ENCODE measurements at regions not wholly inside any gene's neighbourhood (a gene's known extent, or its start where the extent isn't known, plus 50 kb on each side); places are given as distances from the start of the nearest gene placed in this dataset.
"Not testable (repeated sequence)": the region's sequence is repeated elsewhere in the genome, so short reads cannot be mapped to it uniquely, and the experiment has no call there.

DNA sequence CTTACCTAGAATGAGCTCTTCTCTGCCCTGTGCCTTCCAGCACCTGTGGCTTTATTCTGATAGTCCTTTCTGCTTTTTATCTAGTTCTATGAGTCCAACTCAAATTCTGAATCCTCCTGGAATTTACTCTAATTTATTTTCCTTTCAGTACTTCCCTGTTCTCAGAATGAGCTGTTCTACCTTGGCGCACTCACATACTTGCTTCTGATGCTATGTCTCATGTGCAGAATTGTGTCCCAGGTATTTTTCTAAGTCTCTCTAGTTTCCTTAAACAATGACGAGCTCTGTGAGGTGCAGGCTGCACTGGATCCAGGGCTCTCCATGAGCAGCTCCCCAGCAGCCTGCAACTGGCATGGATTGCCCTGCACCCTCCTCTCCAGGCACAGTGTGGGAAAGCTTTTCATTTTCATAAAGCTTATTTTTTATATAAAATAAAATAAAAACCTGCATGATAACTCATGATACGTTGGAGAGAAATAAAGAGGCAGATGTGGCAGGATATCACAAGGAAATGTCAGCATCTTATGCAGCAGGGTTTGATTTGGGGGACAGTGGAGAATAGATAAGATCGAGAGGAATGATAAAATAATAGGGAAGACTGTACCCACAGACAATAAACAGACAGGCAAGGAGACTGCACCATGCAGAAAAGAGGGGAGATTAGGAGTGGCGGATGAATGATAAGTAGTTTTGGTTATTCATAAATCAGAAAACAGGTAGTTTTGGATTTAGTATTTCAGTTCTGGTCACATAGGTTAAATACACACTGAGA lies 258.2 kb upstream of the POM121L12 start:
- no peak for DNase-seq

DNA sequence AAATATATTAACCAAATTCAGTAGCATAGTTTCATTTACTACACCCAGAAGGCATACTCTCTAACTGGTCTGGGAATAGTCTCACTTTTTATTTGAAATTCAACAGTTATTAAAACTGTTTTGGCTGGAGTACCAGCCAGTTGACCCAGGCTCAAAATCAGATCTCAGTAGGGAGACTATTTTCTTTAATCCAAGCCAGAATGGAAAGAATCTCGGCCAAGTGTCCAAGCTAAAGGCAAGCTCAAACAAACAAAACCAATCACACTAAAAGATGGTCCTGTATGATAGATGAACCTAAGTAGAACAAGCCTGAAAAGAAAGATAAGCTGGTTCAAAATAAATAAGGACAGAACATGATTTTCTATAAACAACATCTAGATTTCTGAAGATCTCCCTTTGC lies 259.6 kb upstream of the POM121L12 start:
- no peak for DNase-seq

DNA sequence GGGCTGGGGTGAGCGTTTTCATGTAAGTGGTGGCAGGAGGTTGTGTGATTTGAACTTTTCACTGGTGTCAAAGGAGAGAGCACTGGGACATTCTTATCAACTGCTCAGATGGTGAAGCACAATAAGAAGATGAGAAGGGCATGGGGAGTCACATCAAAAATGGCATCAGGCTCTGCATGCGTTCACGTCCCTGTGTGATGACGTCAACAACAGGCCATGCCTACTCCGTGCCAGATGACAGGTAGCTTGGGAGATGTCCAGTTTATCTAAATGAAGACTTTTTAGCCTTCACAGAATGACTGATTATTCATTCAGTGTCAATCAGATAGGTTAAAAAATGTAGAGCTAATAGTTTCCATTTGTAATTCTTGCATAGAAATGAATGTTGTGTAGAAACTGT lies 264.3 kb upstream of the POM121L12 start:
- no peak for DNase-seq

DNA sequence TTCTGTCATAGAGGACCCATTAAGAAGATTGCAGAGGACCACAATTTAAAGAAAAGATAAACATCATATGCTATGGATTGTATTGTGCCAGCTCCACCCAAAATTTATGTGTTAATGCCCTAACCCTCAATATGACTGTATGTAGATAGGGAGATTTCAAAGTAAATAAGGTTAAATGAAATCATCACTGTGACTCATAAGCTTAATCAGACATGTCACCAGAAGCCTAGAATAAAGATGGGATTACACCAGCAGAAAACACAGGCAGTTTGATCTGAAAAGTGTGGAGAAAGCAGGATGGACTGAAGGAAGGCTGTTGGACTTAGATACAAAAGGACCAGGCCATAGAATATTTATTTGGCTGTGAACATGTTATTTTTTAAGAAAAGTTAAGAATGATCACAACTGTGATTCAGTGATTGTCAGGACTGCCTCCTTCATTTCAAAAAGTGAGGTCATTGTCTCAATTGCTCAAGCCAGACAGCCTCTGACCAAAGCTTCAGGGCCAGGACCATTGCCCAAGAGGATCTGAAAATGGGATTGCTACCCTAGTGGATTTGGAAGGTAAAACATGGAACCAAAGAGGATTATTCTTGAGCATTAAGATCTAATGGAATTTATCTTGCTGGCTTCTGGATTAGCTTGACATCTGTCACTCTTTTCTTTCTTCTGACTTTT lies 270.8 kb upstream of the POM121L12 start:
- no peak for DNase-seq

DNA sequence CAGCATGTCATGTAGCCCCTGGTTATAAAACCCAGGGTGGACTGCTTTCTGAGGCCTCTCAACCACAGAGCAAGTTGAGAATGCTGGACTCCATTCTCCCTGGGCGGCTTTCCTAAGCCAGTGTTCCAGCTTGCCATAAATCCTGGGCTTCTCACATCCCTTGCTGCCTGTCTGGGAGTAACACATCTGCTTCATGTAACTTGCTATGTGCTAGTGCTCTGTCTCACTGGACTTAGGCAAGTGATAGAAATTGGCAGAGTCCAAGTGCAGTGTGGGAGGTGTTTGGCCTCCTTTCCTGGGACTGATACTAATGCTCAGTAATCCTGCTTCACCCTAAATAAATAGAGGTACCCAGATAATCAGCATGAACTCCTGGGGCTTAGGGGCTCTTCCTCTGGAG lies 277.1 kb upstream of the POM121L12 start:
- DNase-seq, result no peak

DNA sequence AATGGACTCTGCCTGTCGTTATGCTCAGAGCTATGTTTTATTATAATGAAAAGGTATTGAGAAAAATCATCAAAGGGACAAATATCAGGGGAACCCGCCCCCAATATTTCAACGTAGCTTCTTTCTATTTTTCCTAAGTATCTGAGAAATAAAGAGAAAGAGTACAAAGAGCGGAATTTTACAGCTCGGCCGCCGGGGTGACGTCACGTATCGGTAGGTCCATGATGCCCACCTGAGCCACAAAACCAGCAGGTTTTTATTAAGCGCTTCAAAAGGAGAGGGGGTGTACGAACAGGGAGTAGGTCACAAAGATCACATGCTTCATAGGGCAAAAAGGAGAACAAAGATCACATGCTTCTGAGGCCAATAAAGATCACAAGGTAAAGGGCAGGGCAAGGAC lies 281.6 kb upstream of the POM121L12 start:
- DNase-seq, result no peak

DNA sequence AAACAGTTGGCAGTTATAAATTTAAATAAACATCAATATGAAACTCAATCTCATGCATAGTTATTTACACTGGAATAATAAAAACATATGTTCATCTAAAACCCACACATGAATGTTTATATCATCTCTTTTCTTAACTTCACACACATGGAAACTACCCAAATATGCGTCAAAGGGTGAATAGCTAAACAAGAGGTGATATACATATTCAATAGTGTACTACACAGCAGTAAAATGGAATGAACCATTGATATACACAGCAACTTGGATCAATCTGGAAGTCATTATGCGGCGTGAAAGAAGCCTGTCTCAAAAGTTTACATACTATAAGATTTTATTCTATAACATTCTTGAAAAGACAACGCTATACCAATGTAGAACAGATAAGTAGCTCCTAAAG lies 282.5 kb upstream of the POM121L12 start:
- no peak for DNase-seq

DNA sequence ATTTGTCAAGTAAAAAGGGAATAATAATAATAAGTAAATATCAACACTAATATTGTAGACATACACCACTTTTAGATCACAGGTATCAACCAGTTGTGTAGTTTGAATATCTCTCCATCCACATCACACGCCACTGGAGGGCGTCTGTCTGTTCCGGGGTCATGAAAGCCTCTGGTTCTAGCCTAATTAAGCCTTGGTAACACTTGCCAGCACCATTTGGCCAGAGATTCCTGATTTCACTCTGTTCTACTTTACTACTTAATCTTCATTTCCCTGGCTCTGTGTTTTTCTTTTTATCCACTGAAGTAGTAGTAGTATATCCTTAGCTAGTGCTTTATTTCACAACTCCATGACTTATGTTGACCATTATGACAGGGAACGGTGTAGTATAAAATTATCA lies 285.6 kb upstream of the POM121L12 start:
- DNase-seq, result no peak

DNA sequence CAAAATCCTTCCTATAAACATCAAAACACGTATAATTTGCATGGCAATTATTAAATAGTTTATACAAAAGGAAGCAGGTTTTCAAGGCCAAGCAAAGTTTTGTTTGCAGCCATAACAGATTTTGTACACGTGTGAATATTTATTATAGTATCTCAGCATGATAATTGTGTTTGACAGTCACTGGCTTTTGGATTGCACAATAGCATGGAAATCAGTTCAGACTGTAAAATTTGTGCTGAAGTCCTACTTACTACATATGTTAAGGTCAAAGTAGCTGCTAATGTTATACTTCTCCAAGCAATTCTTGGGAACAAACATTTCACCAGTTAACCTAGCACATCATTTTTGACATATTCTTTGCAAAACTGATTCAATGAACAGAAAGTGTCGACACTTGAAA lies 287.6 kb upstream of the POM121L12 start:
- no peak for DNase-seq

DNA sequence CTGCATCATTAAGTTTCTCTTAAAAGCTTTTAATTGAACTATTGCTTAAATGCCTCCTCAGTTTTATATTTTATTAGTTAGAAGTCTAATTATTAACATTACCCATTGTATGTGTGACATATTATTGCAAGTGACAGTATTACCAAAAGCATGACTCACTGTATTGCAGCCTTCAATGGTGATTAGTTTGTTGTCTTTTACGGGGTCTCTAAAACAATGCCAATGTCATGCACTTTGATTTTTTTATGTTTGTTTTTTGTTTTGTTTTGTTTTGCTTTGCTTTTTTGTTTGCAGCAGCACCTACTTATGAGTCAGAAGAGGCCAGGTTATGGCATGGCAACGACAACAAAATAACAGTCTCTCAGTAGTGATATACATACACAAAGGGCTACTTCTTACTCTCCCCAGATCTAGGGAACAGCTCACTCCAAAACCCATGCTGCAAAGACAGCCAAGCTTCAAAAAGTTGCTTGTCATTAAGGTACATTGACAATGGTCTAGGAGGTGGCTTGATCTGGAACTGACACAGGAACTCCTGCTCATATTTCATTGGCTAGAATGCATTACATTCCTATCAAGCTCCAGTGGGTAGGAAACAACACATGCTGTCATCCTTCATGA lies 293.7 kb upstream of the POM121L12 start:
- DNase-seq, result no peak

DNA sequence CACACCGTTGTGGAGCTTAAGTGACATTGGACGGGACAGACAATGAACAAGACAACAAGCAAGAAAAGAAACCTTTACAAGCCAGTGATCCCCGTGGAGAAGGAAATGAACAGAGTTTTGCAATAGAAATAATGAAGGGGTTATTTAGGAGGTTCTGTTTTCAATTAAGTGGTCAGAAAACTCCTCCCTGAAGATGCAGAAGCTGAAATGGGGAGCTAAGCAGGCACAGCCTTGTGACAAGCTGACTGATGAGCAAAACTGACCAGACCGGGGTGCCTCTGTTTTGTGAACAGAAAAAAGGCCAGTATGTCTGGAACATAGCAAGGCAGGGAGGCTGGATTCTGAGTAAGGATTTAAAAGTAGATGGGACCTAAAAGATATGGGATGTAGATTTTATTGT lies 299.8 kb upstream of the POM121L12 start:
- DNase-seq, result no peak

DNA sequence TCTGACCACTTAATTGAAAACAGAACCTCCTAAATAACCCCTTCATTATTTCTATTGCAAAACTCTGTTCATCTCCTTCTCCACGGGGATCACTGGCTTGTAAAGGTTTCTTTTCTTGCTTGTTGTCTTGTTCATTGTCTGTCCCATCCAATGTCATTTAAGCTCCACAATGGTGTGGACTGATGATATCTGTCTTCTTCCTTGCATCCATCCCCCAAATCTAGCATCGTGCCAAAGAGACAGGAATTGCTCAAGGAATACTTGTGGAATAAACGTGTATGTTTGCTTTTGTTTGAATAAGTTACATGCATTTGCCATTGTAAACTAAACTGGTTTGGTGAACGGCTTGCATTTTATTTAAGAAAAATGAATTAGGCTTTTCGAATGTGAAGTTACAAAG lies 306.8 kb upstream of the POM121L12 start:
- DNase-seq, result not testable (repeated sequence)

DNA sequence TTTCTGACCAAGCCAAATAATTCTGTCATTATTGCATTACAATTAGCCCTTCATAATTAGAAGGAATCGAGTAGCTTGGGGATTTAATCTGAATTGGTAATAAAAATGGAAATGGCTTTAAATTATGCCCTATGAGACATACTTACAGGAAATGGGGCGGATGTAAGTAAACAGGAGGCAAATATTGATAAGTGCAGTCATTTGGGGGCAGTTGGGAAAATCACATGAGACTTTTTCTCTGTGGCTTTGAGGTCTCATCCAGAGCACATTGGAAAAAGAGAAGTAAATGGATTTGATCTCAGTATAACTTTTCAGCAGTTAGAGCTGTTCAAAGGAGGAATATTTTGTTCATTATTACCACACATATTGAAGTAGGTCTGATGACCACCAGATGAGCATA lies 307.8 kb upstream of the POM121L12 start:
- no peak for DNase-seq

DNA sequence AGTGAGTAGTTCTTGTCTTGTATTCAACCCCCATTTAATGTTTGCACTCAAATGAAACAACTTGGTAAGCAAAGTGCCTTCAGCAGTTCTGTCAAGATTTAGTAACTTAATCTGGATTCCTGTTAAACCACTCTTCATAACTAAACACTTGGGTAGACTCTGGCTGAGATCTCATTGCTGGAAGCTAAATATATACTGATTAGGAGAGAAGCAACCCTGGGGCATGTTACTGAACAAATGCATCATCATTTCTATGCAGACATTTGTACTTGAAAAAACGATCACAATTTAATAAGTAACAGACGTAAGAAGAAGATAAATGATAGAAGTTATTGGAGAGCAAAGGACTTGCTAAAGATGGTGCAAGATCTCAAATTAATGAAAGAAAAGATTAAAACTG lies 308.4 kb upstream of the POM121L12 start:
- no peak for DNase-seq

DNA sequence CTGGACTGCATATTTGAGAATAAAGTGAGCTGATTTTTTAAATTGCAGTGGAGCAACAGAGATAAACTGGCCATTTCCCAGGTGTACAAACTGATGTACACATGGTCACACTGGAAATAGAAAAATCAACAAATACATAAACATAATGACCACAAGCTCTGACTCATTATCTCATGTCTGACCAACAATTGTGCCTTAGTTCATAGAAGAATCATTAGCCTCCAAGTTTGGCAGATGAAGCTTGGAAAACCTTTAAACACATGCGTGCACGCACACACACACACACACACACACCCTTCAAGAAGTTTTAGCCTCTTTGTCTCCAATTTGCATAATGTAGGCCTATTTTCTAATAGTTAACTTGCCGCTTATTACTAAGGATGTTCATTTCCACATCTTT lies 308.9 kb upstream of the POM121L12 start:
- no peak for DNase-seq

DNA sequence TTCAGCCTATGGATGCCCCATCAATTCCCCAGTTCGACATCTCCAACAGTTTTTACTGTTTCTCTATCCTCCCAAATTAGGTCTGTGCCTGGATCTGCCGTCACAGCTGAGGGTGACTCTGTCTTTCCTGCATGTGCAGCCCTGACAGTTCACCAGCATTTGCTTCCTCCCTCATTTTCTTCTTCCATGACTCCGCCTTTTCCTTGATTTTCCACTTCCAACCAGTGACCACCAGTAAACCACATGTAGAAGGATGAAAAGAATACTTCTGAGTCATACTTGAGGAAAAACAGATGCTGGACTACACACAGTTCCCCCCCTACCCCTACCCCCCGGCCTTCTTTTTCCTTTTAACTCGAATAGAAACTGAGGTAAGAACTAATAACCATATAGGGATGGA lies 311.8 kb upstream of the POM121L12 start:
- no peak for DNase-seq

DNA sequence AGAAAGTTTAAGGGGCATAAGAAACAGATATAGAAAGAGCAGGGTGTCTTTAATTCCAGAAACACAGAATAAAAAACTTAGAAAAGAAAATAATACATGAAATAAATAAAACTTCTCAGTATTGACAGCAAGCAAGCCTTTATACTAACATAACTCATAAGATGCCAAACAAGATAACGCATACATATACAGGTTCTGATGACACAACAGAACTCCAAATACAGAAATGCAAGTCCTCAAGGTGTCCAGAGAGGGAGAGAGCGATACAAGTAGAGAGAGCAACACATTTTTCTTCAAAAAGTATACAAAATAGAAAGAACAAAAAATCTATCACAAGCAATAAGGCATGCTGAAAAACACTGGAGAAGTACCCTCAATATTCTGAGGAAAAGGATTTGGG lies 314.6 kb upstream of the POM121L12 start:
- DNase-seq, result no peak

DNA sequence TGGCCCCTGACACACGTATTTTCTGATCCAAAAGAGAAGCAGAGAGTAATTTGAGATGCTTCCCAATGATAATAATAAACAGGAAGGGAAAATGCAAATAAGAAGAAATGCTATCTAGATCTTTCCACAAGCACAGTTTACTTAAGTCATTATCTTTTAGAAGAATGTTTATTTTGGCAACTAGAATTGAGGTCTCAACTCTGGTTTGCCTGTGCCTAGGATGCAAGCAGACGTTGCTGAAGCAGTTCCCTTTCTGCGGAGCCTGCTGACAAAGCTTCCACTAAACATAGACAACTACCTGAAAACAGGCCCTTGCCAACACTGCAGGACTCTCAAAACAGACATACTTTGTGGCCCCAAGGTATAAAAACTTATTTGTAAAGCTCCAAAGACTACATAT lies 315.8 kb upstream of the POM121L12 start:
- DNase-seq, result no peak

DNA sequence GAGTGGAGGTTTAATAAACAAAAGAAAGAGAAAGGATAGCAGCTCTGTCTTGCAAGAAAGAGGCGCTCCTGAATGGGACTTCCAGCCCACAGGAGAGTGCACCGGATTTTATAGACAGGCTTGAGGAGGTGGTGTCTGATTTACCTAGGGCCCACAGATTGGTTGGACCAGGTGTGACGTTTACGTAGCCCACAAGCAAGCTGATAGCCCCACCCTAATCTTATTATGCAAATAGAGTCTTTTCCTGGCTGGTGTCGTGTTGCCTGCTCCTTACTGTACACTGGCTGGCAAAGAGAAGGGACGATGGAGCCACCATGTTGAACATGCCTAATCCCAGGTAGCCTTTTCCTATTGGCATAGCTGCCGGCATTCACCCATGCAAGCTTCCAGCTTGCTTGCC lies 319.7 kb upstream of the POM121L12 start:
- peak; percentile 19 for DNase-seq

DNA sequence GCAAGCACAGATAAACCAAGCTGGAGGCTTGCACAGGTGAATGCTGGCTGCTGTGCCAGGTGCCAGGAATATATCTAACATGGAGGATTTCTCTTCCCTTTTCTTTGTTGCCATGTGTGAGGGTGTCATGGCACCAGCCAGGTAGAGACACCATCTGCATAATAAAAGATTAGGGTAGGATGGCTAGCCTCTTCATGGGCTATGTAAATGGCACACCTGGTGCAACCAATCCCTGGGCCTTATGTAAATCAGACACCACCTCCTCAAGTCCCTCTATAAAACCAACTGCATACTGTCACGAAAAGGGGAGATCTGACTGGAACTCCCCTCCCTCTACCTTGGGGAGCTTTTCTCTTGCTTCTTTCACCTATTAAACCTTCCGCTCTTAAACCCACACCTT lies 322.5 kb upstream of the POM121L12 start:
- no peak for DNase-seq

DNA sequence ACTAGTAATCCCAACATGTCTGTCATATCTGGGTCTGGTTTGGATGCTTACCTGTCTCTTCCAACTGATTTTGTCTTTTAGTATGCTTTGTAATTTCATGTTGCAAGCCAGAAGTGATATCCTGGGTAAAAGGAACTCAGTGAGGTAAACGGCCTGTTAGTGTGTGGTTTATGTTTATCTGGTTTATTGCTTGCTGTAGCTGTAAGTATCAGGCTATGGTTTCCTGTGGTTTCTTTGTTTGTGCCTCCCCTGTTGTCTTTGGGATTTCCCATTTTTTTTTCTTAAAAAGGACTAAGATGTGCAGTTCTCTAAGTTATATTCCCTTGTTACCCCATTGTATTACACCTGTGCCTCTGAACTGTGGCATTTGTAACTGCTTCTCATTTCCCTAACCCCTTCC lies 323.5 kb upstream of the POM121L12 start:
- DNase-seq, result no peak

DNA sequence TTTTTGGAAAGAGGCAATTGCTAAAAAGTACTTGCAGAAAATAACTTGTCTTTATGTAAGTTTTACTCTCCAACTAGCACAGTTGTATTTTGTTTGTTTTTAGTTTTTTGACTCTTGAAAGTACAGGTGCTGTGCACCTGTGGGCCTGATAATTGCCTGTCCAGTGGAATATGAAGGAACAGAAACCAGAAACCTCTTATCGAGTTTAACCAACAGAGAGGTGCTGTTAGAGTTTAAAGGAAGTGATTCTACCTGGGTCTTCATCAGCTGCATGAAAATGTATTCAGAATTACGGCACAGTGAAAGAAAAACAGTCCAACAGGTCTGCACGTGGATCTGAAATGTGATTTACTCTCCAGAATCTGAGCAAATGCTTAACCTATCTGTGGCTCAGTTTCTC lies 326.6 kb upstream of the POM121L12 start:
- no peak for DNase-seq

DNA sequence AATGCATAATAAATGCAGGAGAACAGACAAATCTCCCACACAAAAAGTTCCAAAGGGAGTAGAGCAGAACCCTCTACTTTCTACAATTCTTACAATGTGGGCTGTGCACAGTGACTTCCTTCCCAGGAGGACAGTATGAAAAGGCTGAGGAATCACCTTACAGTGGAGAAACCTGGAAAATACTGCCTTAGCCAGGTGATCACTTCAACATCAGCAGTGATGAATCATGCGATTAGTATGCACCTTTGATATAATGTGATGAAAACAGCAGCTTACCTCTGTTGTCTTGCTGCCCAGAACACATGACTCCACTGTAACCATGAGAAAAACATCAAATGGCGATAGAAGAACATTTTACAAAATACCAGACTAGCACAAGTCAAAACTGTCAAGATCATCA lies 329.7 kb upstream of the POM121L12 start:
- DNase-seq, result no peak

DNA sequence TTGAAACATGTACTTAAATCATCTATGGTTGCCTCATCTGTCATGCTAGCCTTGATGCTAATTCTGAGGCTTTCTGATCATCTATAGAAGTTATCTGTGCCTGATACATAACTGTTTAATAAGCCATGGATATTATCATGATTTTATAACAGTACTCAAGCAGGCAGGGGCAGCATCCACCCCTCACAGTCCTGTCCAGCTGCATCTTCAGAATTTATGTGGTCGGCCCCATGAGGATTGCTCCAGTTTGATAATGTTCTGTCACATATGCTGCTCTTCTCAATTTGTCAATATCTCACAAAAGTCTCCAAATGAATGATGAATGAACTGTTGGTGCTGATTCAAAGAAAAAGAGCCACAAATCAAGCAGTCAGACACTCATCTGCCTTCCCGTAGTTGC lies 335.1 kb upstream of the POM121L12 start:
- DNase-seq, result no peak

All from NCI-H146 (cell line).